Lower lobe of right lung (tissue), 2 donors: ENCODE measurements at regions not wholly inside any gene's neighbourhood (a gene's known extent, or its start where the extent isn't known, plus 50 kb on each side); places are given as distances from the start of the nearest gene placed in this dataset.

Source experiments
- ATAC-seq, 2 donors: fragments of 200-7000 bp; cut with Tn5 transposase; one replicate each; pipeline ENCODE4 v1.9.1; 2020 to 2022; ENCODE audit warnings: mild to moderate bottlenecking in 2 of 2, moderate library complexity in 2 of 2
- DNase-seq: peaks from one replicate; pipeline ENCODE4 v3.0.0-alpha.2; 2020
- H3K27ac ChIP-seq: fragments of 200-600 bp; one replicate; pipeline ENCODE4 v1.8.0; 2022
- H3K27me3 ChIP-seq: fragments of 200-600 bp; one replicate; pipeline ENCODE4 v1.8.0; 2022; ENCODE audit warnings: low read depth
- H3K36me3 ChIP-seq: fragments of 200-600 bp; one replicate; pipeline ENCODE4 v1.8.0; 2022; ENCODE audit warnings: mild to moderate bottlenecking
- H3K4me1 ChIP-seq: fragments of 200-600 bp; one replicate; pipeline ENCODE4 v1.8.0; 2022
- H3K4me3 ChIP-seq: fragments of 200-600 bp; one replicate; pipeline ENCODE4 v1.8.0; 2022; ENCODE audit warnings: mild to moderate bottlenecking
- H3K9me3 ChIP-seq: fragments of 200-600 bp; one replicate; pipeline ENCODE4 v1.8.0; 2022
- intact Hi-C: fragments of 100-400 bp; cut with DNase I; formaldehyde crosslinking; loops from one replicate; pipeline ENCODE4 v1.11.0; 2022
- TF ChIP-seq, protein P1 (sequence below): fragments of 200-600 bp; IDR thresholded peaks from one replicate; pipeline ENCODE4 v1.8.0; 2022; ENCODE audit warnings: antibody characterized with exemption, mild to moderate bottlenecking
- donor health status: DM: no; HTN: yes; CAD: no; lungs with severe emphysema.

DNA sequence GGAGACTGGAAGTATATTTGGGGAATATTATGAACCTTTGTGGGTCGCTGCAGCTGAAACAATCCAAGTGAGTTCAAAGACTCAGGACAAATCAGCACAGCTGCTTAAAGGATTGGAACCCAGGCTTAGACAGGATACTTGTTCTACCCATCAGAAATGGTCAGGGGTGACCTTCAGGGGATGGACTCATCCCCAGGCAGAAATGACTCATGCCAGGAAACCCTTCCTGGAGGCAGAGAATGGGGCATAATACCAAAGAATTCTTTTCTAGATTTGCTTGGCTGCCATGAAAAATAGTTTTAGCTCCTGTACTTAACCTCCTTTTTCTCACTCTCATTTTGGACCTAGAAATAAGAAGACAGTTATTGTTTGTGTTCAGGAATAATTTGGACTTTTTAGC is 425.5 kb downstream of the TSN start:
- ATAC-seq (no peak), DNase-seq (no peak)
- Histone ChIP-seq H3K4me3 (no peak overlapping the region), H3K27ac (no peak overlapping the region), H3K36me3 (no peaks in the 10 kb centered on the region), H3K27me3 (no peaks in the 10 kb centered on the region), H3K4me1 (no peaks in the 10 kb centered on the region), H3K9me3 (no peaks in the 10 kb centered on the region)
- intact Hi-C loops = no loop called here
- TF ChIP-seq, protein P1, sequence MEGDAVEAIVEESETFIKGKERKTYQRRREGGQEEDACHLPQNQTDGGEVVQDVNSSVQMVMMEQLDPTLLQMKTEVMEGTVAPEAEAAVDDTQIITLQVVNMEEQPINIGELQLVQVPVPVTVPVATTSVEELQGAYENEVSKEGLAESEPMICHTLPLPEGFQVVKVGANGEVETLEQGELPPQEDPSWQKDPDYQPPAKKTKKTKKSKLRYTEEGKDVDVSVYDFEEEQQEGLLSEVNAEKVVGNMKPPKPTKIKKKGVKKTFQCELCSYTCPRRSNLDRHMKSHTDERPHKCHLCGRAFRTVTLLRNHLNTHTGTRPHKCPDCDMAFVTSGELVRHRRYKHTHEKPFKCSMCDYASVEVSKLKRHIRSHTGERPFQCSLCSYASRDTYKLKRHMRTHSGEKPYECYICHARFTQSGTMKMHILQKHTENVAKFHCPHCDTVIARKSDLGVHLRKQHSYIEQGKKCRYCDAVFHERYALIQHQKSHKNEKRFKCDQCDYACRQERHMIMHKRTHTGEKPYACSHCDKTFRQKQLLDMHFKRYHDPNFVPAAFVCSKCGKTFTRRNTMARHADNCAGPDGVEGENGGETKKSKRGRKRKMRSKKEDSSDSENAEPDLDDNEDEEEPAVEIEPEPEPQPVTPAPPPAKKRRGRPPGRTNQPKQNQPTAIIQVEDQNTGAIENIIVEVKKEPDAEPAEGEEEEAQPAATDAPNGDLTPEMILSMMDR = no peak

DNA sequence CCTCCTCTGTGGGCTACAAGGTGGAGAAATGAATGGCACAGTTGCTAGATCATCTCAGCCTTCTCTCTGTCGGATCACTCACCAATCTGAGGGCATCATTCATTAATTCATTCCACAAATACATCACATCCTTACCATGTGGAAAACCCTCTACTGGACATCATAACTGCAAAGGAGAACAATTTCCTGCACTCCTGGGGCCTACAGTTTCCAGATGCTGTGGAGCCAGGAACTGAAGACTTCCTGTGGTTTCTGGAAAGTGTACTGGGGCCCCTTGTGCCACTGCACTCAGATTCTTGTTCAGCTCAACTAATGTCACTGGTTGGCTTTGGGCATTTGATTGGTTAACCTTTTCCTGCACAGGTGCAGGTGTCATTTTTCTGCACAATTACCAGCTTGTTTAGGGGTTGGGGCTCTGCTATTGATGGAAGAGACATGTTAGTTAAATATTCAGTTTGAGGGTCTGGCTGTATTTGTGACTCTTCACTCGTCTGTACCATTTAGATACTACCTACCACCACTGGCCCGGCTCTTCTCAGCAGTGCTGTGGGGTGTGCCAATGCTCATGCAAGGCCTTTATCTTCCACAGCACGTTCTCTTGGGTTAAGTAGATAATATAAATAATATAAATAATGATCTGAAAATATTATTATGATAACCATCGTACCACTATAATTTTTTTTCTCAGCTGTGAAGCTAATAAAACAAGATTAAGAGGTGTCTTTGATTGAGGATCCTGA is 427.3 kb downstream of the TSN start:
- Histone ChIP-seq H3K4me1 (no peaks in the 10 kb centered on the region), H3K9me3 (no peaks in the 10 kb centered on the region), H3K36me3 (no peaks in the 10 kb centered on the region), H3K27ac (no peak overlapping the region), H3K27me3 (no peaks in the 10 kb centered on the region), H3K4me3 (no peak overlapping the region)
- DNase-seq (no peak), ATAC-seq (no peak)
- intact Hi-C loops = no loop called here
- TF ChIP-seq, protein P1 = no peak

GRCh38 chr2:122183890-122184289 is 428.4 kb downstream of the TSN start:
- DNase-seq (no peak), ATAC-seq (no peak)
- no peaks in the 10 kb centered on the region for H3K4me1 ChIP-seq
- no peaks in the 10 kb centered on the region for H3K9me3 ChIP-seq
- intact Hi-C loops = no loop called here
- no peaks in the 10 kb centered on the region for H3K36me3 ChIP-seq
- H3K4me3 ChIP-seq = no peak overlapping the region
- TF ChIP-seq, protein P1 = no peak
- H3K27ac ChIP-seq = no peak overlapping the region
- no peaks in the 10 kb centered on the region for H3K27me3 ChIP-seq

GRCh38 chr2:122186761-122187222 is 431.3 kb downstream of the TSN start:
- Histone ChIP-seq H3K27ac (no peak overlapping the region), H3K36me3 (no peaks in the 10 kb centered on the region), H3K4me3 (no peak overlapping the region), H3K4me1 (no peaks in the 10 kb centered on the region), H3K27me3 (no peaks in the 10 kb centered on the region), H3K9me3 (no peaks in the 10 kb centered on the region)
- ATAC-seq (no peak), DNase-seq (no peak)
- TF ChIP-seq, protein P1 = no peak
- intact Hi-C loops = no loop called here

GRCh38 chr2:122191331-122191730 is 435.9 kb downstream of the TSN start:
- H3K9me3 ChIP-seq = no peaks in the 10 kb centered on the region
- H3K27me3 ChIP-seq = no peaks in the 10 kb centered on the region
- peak; percentile 31 to 41 for ATAC-seq
- intact Hi-C loops = no loop called here
- TF ChIP-seq, protein P1 = no peak
- H3K4me3 ChIP-seq = no peak overlapping the region
- H3K36me3 ChIP-seq = no peaks in the 10 kb centered on the region
- H3K27ac ChIP-seq = no peak overlapping the region
- H3K4me1 ChIP-seq = no peaks in the 10 kb centered on the region
- no peak for DNase-seq
